ENCODE measurements at regions not wholly inside any gene's neighbourhood (a gene's known extent, or its start where the extent isn't known, plus 50 kb on each side); places are given as distances from the start of the nearest gene placed in this dataset.
"Not testable (repeated sequence)": the region's sequence is repeated elsewhere in the genome, so short reads cannot be mapped to it uniquely, and the experiment has no call there.

DNA sequence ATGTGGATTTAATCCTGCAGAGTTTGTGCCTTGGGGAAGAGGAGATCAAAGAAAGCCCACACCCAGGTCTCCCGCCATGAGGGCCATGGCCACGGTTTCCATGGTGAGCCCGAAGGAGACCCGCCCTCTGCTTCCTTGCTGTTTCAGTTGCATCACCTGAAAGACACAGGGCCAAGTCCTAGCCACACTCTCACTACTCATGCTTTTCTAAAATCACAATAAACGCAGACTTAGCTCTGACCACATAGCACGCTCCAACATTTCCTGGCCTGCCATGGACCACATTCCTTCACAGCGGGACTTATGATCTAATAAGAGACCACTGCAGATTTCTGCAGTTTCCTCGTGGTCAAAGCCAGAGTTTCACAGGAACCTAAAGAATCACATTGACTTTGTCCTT is 426.0 kb upstream of the NR3C2 start:
- peak; percentile 57 for DNase-seq (ENCODE audit: low spot score)

DNA sequence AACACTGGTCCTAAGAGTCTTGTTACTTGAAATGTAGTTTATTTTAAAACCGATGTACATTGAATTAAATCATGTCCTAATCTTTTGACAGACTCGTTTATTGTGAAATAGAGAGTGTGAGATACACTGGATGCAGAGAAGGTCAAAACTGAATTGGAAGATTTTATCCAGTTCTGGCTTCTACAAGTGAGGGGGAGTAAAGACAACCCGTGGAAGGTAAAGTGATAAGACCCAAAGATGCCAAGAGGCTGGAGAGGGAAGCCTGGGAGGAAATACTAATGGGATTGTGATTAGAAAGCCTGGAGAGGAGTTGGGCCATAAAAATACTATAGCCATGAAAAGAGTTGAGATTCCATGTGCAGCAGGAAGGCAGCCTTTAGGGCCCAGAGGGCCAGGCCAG is 424.5 kb upstream of the NR3C2 start:
- DNase-seq (ENCODE audit: low spot score) = no peak

DNA sequence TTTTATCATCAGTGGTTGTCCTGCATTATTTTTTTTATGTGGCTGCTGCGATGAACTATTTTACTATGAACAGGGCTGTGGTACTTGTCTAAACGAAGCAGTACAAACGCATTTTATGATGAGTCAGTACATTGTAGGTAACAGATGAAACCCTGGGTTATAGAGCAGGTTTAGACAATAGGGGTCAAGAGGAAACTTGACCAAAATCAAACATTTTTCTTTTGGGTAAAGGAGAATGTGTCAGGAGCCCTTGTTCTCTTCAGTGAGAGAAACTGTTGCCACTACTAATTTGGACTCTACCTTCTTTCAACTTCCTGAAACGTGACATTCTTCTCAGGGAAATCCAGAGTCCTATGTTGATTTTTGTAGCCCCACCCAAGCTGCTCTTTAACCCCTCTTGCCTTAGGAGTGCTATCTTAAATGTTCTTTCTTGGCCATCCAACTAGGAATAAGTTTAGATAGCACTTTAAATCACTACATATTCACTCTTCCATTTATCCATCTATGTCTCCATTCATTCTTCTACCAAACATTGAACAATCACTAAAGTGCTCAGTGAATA is 415.8 kb upstream of the NR3C2 start:
- DNase-seq (ENCODE audit: low spot score) = no peak

DNA sequence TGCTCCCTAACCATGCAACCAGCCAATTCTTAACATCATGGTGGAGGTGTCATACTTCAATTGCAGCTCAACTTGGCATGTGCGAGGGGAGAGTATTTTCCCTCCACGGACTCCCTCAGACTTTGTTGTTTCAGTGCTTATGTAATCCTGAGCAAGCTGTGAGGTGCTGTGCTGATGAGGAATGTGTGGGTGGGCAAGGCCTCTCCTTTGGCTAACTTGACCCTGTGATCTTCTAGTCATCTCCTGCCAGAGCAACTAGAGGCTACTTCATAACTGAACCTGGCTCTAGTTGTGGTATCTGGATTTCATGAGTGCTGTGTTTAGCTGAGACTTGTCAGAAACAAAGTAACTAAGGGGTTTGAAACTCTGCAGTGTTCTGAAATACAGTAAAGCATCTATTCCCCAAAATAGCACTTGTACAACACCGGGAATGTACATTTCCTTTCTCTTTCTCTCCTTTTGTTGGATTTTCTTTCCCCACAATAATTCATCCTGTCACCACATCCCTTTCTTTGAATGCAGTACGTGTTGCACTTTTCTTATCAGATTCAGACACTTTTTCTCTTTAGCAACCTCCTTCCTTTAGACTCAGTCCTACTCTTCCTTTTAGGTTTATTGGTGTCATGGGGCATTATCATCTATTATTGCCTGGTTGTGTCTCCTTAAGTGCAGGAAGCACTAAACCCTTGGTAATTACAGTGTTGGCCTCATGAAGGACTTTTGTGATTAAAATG is 415.2 kb upstream of the NR3C2 start:
- no peak for DNase-seq (ENCODE audit: low spot score)

DNA sequence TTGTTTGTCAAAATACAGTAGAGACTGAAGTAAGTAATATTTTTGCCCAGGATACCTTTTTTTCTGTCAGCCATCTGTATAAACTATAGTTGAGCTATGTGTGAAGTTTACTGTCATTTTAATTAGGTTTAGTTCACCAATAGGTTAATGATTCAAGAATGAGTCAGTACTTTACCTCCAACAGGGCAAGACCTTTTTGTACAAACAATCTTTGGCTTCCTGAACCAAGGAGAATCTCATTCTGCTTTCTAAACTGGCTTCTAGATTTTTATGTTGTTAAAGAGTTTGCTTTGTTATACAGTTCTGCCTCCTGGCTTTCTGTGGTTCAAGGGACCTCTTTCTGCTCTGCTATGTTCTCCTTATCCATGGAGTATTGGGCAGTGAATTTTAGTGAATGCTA is 412.0 kb upstream of the NR3C2 start:
- no peak for DNase-seq (ENCODE audit: low spot score)

DNA sequence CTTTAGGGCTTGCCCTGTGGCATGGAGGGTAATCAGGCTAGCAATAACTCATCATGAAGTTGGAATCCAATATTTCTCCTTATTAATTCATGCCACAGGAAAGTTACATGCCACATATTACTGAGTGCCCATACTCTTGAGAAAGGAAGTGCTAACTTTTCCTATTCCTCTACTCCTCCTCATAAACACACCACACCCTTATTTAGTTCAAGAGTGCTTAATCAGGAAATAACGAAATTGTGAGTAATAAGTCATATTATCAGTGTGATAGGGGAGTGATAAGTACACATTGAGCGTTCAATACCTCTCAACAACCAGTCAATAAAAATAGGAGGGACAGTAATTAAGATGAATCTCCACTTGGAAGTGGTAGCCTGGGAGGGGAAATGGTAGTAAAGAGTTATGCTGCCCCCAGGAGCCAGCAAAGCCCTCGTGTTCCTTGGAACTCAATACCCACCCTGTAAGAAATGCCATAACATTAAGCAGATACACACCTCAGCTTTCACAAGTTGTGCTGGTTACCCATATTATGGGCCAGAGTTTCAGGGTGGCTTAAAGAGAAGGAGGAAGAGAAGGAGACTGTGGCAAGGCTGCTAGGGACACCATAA is 410.0 kb upstream of the NR3C2 start:
- no peak for DNase-seq (ENCODE audit: low spot score)

DNA sequence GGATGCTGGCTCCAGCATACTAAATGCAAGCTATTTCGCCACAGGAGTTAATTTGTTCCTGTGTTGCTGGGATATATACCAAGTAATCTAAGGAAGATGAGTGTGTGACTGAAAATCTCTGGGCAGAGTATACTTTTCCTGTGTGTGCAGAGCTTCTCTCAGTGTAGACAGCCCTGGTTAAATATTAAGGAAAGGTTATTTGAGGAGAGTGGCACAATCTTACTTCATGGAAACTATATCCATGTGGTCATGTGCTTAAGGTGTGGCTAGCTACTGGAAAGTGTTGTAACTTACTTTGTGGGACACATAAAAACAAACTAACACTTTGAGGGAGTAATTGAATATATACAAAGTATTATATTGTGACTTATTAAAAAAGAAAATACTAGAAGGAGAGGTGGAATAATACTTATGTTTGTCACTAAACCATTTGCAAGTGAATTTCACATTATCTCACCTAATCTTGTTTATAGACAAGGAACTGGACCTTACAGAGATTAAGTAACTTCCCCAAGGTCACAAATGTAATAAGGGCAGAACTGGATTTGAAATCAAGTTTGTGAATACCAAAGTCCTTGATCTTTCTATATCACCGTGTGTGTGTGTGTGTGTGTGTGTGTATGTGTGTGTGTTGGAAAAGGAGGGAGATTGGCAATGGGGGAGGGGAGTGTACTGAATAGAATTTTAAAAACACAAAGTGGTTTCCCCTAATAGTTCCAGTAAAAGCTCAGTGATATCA is 408.2 kb upstream of the NR3C2 start:
- DNase-seq (ENCODE audit: low spot score) = no peak

DNA sequence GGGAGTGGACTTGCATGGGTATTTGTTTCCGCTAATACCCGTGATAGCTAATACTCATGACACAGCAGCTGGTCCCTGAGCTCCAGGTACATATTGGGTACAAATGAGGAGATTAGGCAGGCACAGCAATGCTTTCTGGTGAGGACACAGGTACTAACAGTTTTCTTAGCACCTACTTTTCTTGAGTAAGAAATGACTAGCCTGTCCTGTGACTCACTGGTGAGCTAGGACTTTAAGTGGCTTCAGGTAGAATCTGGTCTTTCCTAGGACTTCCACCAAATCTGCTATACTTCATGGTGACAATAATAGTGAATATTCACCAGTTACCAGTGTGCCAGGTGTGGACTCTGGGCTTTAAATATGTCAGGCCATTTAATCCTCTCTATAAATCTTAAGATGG is 407.4 kb upstream of the NR3C2 start:
- no peak for DNase-seq (ENCODE audit: low spot score)

DNA sequence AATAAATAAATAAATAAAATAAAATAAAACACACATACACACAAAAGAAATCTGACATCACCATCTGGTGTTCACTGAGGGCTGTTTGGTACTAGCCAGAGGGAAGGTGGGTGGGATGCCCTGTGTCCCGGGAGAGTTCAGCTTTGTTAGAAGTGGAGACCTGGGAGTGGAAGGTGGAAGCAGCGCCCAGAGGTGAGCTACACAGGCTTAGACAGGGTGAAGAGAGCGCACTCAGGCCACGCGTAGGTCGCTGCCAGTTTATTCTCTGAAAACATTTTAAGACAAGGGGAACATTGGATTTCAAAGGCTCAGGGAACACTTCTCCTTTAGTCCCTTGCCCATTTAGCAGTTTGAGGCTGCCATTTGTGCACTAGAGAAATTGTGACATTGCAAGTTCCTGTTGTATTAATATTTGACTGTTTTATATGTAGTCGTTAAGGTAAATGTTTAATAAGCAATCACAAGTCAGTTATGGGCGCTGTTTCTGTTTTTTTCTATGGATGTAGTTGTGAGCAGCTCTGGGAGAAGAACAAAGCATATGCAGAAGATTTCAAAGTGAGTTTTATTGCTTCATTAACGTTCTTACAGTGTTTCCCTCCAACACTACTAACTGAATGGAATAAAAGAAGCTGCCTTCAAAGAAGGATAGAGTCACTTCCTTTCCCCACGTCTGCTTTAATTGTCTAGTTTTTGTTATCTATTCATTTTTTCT is 405.5 kb upstream of the NR3C2 start:
- DNase-seq (ENCODE audit: low spot score) = no peak

DNA sequence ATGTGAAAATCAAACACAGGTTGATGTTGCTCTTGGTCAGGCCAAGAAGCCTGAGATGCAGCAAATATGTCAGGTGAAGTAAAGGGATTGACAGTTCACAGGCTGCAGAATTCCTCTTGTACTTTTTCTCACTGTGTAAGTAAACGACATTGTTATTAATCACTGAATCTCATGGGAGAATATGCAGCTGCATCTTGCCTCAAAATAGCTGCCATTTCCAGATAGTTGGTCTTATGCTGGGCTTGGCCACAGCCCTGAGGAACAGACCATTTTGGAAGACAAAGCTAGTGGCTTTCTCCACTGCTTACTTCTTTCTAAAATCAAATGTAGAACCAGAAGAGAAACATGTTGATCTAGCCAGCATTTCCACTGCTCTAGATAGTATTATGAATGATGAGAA is 403.4 kb upstream of the NR3C2 start:
- no peak for DNase-seq (ENCODE audit: low spot score)

DNA sequence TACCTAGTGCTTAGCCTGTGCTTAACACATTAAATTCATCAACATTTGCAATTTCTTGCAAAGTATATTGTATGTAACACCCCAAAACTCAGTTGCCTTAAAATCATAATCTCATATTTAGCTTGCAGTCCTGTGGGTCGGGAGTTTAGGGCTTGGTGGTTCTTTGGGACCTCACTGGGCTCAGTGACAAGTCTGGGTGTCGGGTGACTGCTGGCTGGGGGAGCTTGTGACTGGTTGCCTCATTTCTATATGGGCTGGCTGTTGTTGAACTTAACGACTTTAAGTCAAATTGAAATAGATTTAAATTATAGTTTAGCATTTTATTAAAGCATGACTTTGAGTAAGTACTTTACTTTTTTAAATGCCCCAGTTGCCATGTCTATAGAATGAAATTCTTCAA is 401.4 kb upstream of the NR3C2 start:
- DNase-seq (ENCODE audit: low spot score) = no peak

DNA sequence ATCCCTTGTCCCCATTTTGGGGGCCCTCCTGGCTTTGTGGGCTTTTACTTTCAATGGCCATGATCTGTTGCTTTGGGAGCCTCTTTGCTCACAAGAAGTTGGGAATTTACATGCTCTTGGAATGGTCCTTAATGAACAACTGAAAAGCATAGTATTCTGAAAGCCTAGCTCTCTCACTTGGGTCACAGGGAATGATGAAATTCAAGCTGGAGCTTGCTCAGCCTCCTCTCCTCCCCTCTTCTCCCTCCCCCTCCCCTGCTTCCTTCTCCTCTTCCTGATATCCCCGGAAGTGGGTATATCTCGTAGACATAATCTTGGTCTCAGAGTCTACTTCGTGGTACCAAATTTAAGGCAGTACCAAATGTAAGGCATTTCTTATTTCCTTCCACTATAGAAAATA is 400.6 kb upstream of the NR3C2 start:
- no peak for DNase-seq (ENCODE audit: low spot score)

DNA sequence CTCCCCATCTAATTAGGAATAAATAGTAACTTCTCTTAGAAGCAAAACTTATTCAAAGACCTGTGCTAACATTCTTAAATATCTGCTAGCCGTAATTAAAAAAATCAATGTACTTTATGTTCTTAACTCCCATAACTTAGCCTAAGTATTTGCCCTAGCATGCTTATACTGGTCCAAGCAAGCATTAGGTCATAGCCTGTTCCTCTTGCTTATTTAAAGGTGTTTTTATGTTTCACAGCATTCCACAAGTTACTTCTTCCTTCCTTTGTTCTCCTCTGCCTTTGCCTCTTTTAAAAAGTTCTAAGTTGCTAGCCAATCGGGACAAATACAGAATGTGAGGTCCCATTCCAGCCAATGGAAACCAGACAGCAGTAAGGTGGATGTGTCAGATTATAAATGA is 395.4 kb upstream of the NR3C2 start:
- DNase-seq (ENCODE audit: low spot score) = not testable (repeated sequence)

DNA sequence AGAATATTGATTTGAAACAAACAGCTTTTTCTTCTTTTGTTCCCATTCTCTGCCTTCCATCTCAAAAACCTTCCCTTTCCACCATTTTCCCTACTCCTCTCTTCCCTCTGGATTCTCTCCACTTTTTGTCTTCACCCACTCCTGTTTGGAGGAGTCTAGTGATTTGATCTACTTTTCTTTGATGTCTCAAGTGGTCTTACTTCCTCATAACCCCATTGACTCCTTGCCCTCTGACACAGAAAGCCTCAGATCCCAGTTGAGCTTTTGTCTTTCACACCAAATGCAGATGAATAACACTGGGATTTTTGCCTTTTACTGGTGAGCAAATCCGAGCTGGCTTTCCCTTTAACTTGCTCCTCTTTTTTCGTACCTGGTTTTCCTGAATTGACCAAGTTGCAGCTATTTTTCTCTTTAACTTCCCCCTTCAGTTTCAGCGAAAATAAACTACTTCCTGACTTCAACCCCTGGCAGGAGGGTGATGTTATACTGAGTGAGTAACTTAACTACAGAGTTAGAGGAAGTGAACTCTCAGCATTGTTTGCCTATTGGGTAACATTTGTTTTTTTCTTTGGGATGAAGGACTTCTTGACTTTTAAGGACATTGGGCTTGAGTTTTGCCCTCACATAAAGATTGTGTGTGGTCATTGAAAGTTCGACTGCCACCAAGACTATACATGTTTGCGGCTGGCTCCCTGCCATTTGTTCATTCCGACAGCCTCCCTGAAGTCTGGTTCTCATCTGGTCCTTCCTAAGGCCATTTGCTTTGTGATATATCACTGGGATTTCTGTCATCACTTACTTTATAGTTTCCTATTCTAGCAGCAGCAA is 392.8 kb upstream of the NR3C2 start:
- DNase-seq (ENCODE audit: low spot score) = peak; percentile 39

DNA sequence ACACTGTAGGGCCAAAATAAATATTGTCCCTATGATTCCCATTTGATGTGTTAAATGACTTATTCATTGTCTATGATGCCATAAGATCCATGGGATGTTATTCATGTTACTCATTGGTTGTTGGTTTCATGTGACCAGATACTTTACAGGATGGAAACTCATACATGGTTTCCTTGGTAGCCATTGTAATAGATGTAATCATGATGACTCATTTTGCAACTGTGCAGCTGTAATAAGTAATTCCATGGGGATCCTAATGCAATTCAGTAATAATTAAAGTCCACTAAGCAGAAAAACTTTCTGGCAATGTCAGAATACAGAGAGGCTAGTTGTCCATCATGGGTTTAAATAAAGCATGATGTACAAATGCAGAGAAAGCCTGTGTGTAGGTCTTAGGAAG is 389.7 kb upstream of the NR3C2 start:
- peak; percentile 48 for DNase-seq (ENCODE audit: low spot score)

DNA sequence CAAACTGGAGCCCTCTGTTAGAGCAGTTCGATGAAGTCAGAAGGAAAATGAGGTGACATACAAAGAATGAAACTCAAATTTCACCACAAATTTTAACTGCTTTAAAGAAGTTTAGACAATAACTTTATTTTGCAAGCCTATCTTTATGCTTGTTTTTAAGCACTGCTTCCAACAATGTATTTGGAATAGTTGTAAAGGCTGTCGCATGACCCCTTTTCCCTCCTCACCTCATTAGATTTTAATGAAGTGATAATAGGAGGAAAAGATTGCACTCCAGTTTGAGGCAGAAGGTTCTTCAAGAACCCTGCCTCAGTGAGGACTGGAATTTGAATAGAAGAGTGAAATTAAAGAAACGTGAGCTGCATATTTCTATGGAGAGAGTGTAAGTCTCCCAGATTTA is 386.1 kb upstream of the NR3C2 start:
- DNase-seq (ENCODE audit: low spot score) = no peak

DNA sequence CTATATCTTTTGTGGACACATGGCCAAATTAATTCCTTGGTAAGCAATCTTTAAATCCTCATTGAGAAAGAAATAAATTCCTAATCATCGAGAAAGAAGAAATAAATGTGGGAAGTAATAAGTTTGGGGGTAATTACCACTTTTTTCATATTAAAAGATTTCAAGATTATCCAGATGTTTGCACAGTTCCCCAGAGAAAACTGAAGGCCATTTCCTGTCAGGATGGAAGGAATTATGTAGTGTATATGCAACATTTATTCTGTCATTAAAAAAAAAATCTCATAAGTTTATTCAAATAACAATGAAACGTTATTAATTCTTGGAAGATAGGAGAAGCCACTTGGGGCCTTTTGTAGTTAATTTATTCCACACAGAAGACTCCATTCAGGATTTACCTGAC is 385.6 kb upstream of the NR3C2 start:
- no peak for DNase-seq (ENCODE audit: low spot score)

DNA sequence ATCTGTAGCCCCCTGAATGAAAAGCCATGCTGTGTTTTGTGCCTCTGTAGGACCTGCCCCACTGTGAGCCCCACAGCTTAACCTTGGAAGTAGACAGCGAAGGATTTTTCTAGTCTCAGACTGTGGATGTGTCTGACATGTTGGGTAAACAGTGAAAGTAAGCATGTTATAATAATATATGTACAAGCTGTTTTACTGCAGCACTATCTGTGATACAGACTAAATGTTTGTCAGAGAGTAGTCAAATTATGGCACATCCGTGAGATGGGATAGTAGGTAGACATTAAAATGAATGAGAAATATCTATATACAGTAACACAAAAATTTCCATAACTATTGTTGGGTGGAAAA is 381.2 kb upstream of the NR3C2 start:
- no peak for DNase-seq (ENCODE audit: low spot score)

DNA sequence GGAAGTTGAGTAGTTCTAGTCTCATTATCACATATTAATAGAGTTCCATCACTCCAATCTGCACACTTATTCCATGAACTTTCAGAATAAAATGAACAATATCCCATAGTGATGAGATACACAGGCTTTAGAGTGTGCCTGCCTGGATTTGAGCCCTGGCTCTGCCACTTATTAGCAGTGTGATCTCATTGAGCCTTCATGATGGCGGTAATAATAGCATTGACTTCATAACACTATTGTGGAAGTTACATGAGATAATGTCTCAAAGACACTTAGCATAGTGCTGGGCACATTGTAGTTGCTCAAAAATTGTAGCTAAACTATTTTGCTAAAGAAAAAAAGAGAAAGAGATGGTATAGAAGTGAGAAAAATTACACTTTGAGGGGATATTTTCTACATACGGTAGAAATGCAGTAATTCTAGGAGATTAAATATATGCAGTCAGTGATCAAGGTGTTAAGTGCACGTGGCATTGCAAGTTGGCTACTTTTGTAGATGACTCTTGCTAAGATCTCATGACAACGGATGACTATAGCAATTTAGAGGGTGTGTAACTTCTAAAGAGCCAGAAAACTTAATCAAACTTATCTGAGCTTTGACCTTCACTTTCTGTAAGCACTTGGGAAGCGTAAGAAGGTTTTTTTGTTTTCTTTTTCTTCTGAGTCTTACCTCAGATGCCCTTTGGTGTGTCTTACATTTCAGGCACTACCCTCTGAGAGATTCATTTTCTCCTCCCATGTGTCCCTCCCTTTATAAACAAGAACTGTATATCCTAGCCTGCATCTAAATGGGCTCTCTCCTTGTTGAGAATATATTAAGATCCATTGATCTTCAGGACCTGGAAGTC is 380.6 kb upstream of the NR3C2 start:
- DNase-seq (ENCODE audit: low spot score) = no peak

DNA sequence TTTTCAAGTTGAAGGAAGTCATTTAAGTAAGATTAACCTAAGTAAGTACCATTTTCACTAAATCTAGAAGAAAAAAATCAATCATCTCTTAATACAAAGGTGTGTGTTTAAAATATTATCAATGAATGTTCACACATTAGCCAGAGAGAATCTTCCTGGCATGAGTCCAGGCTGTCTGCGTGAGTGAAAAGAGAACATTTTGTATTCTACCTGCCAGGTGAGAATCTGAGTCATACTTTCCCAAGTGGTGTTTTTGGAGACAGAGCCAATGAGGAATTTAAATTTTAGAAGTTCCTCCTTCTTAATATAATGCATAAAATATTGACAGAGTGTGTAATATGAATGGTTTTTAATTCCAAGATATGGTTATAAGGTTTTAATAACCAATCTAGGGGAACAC is 371.8 kb upstream of the NR3C2 start:
- DNase-seq (ENCODE audit: low spot score) = no peak

DNA sequence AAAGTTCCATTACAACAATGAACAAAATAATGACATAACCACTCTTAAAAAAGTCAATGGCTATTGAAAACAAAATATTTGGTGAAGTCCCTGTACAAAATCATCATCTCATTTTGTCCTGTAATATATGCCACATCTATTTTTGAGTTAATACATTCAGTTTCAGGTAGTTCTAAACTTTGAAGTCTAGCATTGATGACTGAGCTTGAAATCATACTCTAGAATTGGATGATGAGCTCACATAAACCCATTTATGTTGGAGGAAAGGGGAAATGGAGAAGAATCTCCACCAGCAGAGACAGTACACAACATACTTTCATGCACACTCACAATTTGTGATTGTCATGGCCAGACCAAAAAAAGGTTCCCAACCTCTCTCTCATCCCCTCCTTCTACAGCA is 371.1 kb upstream of the NR3C2 start:
- no peak for DNase-seq (ENCODE audit: low spot score)

Data from H4 (cell line).